HG03097 (cell line): ENCODE measurements at regions not wholly inside any gene's neighbourhood (a gene's known extent, or its start where the extent isn't known, plus 50 kb on each side); places are given as distances from the start of the nearest gene placed in this dataset.

Experiments used
- ATAC-seq: cut with Tn5 transposase; IDR thresholded peaks from one replicate; pipeline ENCODE4 v1.9.1; 2021; ENCODE audit not compliant: unreplicated experiment, low FRiP score

DNA sequence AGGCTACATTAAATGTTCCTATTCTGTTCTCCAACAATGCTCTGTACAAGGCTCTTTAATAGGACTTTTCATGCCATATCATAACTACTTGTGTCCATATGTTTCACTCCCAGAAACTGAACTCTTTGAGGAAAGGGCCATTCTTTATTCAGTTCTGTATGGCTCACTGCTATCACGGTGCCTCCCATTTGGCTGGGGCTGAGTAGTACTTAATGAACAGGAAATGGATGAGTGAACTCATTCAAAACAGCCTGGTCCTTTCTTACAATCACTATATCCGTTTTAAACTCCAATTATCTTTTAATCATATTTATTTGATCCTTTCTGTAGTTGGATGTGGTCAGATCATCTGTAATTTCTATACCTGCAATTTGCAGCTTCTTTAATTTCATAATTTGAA is 410.6 kb downstream of the TBC1D4 start:
- no peak for ATAC-seq

DNA sequence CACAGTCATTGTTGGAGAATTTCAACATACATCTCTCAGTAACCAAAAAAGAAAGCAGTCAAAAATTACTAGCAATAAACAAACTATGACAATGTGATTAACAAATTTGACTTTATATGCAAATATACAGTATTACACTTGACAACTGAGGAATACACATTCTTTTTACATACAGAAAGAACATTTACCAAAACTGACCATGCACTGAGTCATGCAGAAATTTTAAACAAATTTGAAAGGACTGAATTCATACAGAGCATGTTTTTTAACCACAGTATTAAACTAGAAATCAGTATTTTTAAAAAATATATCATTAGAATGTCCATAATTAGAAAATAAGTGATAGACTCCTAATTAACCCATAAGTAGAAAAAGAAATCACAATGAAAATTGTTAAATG is 420.1 kb downstream of the TBC1D4 start:
- ATAC-seq = no peak

- no peak for ATAC-seq
These were observed 426.7 kb downstream of the TBC1D4 start for GRCh38 chr13:75055296-75055695.

- ATAC-seq = no peak
These were observed 429.4 kb downstream of the TBC1D4 start for GRCh38 chr13:75052616-75053015.

GRCh38 chr13:75050419-75051046 is 431.4 kb downstream of the TBC1D4 start:
- ATAC-seq = no peak

- no peak for ATAC-seq
These were observed 432.1 kb downstream of the TBC1D4 start for GRCh38 chr13:75049735-75050335.

GRCh38 chr13:75042807-75043206 is 439.2 kb downstream of the TBC1D4 start:
- ATAC-seq = no peak

GRCh38 chr13:75038393-75039113 is 443.4 kb downstream of the TBC1D4 start:
- ATAC-seq = no peak

- ATAC-seq = no peak
These were observed 456.0 kb downstream of the TBC1D4 start for GRCh38 chr13:75025956-75026355.

DNA sequence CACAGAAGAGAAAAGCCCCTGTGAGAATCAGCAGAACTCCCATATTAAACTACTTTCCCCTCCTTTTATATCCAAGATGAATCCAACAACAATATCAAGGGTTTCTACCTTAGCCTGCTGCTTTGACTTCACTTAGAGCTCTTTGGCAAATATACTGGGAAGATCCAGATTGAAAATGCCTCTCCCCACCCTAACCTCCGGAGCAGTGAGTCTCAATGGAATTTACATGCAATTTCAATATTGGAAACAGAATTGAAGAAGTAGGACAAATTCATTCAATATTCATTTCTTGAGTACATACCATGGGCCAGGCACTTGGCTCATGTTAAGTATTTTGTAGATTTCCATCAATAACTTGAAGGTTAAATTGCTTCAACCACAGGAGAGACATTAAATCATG is 457.4 kb downstream of the TBC1D4 start:
- no peak for ATAC-seq

DNA sequence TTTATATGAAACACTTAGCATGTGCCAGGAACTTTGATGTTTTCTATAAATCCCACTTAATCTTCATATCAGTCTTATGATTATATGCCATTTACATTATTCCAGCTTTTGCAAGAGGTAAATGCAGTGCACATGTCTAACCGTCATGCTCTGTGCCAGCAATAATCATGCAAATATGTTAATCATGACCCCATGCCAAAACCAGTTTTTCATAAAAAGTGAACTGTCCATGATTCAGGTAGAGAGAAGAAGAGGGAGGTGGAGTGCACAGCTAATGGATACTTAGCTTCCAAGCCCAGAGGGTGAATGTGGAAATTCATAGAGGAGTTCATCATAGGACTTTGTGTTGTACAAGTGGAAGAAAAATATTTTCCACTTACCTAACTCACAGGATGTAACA is 458.4 kb downstream of the TBC1D4 start:
- no peak for ATAC-seq

DNA sequence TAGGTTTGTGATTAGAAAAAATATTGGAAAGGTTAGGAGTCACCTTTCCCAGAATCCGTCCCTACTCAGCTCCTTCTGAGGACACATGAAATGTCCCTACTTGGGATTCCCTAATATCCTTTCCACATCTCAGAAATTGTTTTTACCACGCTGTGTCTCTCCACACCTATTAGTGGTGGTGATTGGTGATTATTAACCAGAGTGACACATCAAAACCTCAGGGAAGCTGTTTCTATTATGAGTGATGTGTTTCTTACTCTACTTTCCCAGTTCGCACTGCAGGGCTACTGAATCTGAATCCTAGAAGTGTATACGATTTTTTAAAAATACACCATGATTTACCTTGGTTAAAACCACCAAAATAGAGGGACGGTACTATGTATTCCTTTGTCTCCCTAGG is 460.8 kb downstream of the TBC1D4 start:
- ATAC-seq = no peak

DNA sequence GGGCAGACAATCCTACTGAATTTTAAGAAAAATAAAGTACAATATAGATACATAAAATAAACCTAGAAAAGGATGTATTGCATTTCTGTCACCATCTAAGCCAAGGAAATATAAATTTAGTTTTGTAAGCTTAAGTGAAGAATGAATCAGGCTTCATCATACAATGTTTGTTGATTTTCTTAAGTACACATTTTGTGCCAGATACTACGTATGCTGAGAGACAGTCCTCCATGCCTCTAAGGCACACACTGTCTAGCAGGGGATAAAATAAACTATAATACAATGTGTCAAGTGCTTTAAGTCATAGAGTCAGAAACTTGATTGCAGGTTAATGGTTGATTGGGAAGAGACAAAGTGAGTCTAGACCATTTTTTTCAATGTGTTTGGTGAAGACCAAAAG is 465.7 kb downstream of the TBC1D4 start:
- ATAC-seq = no peak

- ATAC-seq = no peak
These were observed 468.2 kb downstream of the TBC1D4 start for GRCh38 chr13:75013818-75014217.

DNA sequence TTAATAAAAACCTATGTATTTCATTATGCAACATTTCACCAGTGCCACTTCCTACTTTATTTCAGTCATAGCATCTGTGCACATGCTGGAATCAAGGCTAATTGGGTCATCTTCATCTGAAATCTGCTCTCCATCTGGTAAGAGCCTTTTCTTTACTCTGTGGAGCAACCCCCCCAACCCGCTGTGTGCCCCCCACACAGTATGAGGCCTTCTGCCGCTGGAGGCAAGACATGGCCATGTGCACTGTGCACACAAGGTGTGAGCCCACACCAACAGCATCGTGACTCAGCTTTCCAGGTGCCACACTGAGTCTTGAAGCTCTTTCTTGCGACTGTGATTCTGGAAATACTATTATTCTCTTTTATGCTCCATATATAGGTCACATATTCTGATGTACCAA is 471.0 kb downstream of the TBC1D4 start:
- no peak for ATAC-seq

GRCh38 chr13:75008926-75009325 is 473.0 kb downstream of the TBC1D4 start:
- ATAC-seq = no peak

DNA sequence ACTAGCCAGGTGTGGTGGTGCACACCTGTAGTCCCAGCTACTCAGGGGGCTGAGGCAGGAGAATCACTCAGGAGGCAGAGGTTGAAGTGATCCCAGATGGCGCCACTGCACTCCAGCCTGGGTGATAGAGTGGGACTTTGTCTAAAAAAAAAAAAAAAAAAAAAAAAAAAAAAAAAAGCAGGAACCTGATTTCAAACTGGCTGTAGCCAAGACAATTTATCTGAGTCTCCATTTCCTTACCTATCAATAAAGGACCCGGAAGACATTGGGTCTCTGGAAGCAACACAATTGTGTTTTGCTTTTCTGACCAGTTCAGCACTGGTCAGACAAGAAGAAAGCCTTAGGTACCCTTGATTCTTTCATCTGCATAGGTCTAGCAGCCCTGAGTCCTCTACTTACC is 491.0 kb downstream of the TBC1D4 start:
- ATAC-seq = no peak

DNA sequence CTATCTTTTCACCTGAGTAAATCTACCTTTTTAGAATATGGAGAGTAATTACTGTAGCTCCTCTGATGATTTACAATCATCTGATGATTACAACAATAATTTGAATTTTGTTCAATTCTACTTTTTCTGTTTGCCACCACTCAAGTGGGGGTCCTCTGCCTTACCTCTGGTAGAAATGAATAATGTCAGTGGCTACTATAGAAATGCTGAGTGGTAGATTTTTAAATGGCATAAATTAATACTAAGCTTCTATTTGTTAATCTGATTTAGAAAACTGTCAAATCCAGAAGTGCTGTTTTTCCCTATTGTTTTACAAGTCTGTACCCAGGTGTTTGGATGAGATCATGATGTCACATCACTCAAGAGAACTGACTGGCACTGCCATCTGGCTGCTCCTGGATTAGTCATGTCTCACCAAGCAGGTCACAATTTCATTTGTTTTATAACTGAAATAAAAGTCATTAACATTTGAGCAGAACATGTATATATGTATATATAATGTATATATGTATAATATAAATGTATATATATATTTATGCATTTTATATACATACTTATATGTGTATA is 494.8 kb downstream of the TBC1D4 start:
- ATAC-seq = no peak

GRCh38 chr13:74986609-74987008 is 495.4 kb downstream of the TBC1D4 start:
- ATAC-seq = no peak

GRCh38 chr13:74979703-74980102 is 502.3 kb downstream of the TBC1D4 start:
- no peak for ATAC-seq

GRCh38 chr13:74978591-74978990 is 503.4 kb downstream of the TBC1D4 start:
- ATAC-seq = no peak

- no peak for ATAC-seq
These were observed 504.5 kb downstream of the TBC1D4 start for GRCh38 chr13:74977498-74977897.
